ENCODE measurements at regions not wholly inside any gene's neighbourhood (a gene's known extent, or its start where the extent isn't known, plus 50 kb on each side); places are given as distances from the start of the nearest gene placed in this dataset.
"Not testable (repeated sequence)": the region's sequence is repeated elsewhere in the genome, so short reads cannot be mapped to it uniquely, and the experiment has no call there.

DNA sequence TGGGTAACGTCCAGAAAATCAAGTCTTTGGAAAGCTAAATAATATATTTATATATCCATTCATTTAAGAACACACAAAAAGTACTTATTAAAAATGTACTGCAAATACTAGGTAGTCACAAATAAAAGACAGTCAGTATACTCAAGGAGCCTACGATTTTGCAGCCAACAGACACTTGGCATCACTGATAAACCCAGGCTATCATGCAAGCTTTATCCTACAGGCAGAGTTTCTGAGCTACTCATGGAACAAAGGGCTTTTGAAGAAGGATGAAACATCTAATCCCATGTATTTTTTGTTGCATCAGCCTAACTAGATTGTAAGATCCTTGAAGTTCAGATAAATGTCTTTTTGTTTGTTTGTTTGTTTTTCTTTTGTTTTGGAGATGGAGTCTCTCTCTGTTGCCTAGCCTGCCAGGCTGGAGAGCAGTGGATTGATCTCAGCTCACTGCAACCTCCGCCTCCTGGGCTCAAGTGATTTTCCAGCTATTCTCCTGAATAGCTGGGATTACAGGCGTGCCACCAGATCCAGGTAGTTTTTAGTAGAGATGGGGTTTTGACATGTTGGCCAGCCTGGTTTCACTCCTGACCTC, 319.4 kb upstream of the MDFIC2 start:
- DNase-seq (ENCODE audit: low read depth) = no peak

DNA sequence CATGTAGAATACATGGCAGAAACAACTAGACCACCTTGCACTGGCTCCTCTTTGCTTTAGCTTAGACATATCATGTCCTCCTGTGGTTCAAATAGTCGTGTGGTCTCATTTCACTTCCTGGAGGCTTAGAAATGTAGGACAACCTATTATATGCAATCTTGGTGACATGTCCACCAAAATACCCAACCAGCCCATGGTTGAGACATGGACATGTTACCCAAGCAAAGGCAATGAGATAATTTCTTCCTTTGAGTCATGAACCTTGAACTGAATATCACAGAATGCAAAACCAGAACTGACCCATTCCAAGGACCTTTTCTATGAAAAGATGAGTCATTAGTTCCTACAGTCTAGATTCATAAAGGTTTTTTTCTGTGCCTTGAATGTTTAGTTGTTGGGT, 309.0 kb upstream of the MDFIC2 start:
- no peak for DNase-seq (ENCODE audit: low read depth)

DNA sequence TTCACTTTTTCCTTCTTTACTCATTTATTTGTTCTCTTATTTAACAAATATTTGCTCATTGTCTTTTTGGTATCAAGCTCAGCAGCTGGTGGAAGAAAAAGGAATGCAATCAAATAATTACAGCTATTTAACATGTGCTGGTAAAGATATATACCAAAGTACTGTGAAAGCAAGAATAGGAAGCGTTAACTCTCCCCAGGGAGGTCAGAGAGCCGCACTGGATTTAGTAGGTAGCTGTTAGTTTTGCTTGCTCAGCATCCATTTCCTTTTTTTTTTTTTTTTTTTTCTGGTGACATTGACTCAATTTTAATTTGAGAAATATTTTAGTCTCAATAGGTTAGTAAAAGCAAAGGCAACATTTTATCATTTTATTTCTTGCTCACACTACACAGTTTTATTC, 308.5 kb upstream of the MDFIC2 start:
- DNase-seq (ENCODE audit: low read depth) = no peak

DNA sequence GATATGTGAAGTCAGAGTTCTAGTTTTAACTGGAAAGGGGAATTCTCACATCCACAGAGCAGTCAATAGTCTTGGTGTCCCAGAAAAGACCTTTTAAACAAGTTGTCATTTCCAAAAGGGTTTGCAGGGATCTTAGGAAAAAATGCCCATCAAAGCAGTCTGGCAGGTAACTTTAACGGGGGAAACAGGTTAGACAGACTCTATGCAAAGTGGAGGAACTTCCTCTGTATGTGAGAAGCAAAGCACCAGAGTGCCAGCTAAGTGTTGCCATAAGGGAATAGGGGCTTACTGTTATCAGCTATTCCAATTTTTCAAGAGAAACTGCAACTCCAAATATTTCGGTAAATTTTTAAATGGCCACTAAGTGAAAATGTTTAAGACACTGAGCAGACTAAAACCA, 307.9 kb upstream of the MDFIC2 start:
- no peak for DNase-seq (ENCODE audit: low read depth)

DNA sequence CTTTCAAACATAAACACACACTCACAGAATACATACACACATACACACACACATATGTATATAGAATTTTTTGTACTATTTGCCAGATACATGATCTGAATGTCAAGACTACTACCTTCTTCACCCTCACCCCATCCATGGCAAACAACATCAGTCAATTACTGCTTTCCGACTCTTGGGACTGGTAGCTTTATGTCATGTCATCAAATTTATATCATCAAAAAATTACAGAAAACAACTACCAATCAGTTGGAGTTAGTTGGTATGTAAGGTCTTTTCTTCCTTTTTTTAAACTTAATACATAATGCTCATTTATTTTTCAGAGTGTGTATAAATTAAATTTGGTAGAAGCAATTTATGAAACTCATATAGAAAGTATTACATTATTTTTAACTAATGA, 305.7 kb upstream of the MDFIC2 start:
- DNase-seq (ENCODE audit: low read depth) = no peak

DNA sequence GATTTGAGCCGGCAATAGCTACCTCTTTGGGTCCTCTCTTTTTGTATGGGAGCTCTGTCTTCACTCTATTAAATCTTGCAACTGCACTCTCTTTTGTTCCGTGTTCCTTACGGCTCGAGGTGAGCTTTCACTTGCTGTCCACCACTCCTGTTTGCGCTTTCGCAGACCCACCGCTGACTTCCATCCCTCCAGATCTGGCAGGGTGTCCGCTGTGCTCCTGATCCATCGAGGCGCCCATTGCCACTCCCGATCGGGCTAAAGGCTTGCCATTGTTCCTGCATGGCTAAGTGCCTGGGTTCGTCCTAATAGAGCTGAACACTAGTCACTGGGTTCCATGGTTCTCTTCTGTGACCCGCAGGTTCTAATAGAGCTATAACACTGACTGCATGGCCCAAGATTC, 304.9 kb upstream of the MDFIC2 start:
- not testable (repeated sequence) for DNase-seq (ENCODE audit: low read depth)

DNA sequence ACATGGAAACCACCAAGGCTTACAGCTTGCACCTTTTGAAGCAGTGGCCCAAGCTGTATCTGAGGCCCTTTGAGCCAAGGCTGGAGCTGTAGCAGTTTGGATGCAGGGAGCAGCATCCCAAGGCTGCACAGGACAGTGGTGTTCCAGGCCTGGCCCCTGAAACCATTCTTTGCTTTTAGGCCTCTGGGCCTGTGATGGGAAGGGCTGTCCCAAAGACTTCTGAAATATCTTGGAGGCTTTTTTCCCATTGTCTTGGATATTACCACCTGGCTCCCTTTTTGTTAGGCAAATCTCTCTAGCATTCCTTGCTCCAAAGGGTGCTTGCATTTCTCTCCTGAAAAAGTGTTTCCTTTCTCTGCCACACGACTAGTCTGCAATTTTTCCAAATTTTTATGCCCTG, 302.8 kb upstream of the MDFIC2 start:
- no peak for DNase-seq (ENCODE audit: low read depth)

DNA sequence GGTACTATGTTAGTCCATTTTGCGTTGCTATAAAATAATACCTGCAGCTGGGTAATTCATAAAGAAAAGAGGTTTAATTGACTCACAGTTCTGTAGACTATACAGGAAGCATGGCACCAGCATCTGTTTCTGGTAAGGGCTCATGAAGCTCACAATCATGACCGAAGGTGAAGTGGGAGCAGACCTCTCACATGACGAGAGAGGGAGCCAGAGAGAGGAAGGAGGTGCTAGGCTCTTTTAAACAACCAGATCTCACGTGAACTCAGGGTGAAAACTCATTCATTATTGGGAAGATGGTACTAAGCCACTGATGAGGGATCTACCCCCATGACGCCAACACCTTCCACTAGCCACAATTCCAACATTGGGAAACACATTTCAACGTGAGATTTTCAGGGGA, 301.7 kb upstream of the MDFIC2 start:
- no peak for DNase-seq (ENCODE audit: low read depth)

DNA sequence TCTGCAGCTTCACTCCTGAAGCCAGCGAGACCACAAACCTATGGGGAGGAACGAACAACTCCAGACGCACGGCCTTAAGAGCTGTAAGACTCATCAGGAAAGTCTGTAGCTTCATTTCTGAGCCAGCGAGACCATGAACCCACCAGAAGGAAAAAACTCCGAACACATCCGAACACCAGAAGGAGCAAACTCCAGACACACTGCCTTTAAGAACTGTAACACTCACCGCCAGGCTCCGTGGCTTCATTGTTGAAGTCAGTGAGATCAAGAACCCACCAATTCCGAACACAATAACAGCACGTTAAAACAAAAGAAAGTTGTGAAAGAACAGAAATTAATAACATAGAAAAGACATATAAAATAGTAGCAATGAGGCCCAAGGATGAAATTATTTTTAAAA, 300.5 kb upstream of the MDFIC2 start:
- DNase-seq (ENCODE audit: low read depth) = no peak

DNA sequence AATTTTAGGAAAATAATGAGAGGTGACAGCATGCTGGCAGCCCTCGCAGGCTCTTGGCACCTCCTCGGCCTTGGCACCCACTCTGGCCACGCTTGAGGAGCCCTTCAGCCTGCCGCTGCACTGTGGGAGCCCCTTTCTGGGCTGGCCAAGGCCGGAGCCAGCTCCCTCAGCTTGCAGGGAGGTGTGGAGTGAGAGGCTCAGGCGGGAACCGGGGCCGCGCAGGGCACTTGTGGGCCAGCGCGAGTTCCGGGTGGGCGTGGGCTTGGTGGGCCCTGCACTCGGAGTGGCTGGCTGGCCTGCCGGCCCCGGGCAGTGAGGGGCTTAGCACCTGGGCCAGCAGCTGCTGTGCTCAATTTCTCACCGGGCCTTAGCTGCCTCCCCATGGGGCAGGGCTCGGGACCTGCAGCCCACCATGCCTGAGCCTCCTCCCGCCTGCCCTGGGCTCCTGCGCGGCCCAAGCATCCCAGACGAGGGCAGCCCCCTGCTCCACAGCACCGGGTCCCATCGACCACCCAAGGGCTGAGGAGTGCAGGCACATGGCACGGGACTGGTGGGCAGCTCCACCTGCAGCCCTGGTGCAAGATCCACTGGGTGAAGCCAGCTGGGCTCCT, 299.3 kb upstream of the MDFIC2 start:
- DNase-seq (ENCODE audit: low read depth) = not testable (repeated sequence)

DNA sequence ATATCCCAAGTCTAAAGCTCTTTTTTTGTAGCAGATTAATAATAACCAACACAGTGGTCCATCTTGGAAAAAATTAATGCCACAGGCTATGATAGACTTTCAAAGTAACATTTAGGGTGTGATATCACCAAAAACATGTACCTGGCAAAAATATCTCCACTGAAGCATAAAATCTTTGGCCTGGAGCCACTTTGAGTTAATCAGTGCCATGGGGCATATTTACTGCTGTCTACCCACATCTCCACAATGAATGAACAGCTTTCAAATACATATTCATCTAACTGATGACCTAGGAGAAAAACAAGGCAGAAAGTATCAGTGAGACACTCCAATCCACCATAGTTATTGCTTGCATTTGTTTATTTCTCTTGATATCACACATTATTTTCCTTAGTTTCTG, 296.0 kb upstream of the MDFIC2 start:
- no peak for DNase-seq (ENCODE audit: low read depth)

DNA sequence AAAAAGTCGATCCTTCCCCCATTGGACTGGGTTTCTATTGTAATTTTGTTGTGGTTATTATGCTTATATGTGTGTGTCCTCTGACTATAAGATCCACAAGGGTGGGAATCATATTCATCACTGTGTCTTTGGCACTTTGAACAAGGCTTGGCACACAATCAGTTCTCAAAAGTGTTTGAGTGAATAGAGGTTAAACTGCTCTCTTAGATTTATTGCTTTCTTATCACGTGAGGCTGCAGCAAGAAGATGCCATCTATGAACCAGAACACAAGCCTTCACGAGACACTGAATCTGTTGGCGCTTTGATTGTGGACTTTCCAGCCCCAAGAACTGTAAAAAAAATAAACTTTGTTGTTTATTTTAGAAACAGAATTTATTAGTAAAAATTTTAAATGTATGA, 295.0 kb upstream of the MDFIC2 start:
- no peak for DNase-seq (ENCODE audit: low read depth)

DNA sequence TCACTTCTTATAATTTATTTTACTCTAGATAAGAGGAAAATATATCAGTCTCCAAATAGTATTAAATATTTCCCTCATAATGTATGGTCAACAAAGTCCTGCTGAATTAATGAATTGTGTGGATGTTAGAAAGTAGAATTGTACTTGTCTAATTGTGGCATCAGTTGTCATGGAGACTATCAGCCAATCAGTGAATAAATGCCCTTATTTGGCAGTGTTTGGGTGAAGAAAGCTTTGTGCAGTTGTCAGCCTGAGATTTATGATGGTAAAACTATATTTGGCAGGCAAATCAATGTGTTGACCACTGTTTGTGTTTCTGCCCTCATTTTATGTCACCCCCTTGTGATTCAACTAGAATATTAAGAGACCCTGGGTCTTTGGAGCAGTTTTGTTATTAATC, 293.6 kb upstream of the MDFIC2 start:
- DNase-seq (ENCODE audit: low read depth) = no peak

DNA sequence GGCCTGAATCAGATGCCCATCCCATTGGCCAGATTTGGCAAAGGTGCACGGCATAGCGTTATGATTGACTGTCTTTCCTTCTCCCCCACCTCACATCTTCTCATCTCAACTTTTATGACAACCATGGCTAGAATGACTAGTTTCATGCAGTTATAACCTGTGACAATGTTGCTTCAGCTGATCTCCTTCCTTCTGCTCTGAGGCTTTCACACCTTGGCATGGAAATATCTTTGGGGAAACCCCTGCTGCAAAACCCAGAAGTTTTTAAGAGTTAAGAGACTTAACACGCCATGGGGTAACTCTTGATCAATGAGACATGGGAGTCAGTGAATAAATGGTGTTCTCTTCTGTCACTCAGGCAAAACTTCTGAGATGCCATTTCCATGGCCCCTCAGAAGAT, 290.7 kb upstream of the MDFIC2 start:
- no peak for DNase-seq (ENCODE audit: low read depth)

DNA sequence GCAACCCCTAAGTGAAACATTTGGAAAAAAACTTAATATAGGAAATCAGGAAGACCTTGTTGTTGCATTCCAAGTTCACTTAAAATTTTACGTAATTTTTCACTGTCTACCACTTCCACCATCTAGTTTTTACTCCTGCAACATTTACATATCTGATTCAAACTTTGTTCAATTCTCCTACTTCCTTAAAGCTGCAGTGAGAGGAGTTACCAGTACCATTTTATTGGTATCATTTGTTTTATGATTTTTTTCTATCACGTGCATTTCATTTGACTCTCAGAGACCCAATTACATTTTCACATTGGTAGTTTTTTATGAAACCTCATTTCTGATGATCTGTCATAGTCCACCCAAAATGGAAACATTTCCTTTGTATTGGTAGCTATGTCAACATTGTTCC, 284.9 kb upstream of the MDFIC2 start:
- no peak for DNase-seq (ENCODE audit: low read depth)

DNA sequence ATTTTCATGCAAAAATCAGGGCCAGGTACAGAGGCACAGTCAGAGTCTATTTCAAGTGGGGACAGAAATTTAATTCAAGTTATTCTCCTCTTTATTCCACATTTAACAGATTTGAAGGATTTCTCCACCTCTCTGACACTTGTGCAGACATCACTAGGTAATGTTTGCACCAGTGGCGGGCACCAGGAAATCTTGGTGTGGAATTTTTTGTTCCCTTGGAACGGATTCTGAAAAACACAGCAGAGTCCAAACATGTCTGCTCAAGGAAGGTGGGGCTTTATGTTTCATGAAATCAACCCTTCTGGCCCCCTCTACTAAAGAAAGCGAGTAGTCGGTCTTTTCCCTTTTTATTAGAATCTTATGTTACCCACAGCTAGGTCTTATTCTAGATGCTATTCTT, 271.2 kb upstream of the MDFIC2 start:
- DNase-seq (ENCODE audit: low read depth) = no peak

DNA sequence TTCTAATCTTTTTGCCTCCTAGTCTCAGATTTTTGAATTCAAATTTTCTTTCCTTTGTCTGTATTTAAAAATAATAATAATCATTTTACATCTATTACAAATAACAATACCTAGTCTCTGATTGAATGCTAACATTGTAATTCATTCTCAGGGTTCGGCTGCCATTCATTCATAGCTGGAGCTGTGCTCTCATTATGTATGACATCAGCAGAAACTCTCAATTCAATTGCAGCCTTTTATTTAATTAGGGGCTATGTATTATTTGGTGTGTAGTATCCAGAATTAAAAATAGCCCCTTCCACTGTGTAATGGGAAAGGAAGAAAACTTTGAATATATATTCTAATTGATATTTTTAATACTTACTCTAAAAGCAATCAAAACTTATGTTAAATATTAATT, 270.4 kb upstream of the MDFIC2 start:
- no peak for DNase-seq (ENCODE audit: low read depth)

DNA sequence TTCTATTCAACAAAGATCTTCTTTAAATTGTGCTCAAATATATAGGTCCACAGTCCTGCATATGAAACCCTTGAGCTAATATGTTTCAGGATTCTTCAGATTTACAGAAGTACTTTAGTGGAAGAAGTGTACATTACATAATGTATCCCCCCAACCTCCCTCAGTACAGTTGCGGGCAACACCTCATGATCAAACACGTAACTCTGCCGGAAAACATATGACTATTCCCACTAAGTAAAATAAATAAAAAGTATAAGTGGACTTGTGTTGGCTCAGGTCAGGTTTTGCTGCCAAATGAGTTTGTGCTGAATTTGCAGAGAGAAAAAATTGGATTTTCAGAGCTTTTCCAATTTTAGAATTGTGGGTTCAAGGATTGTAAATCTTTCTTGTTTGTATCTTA, 267.6 kb upstream of the MDFIC2 start:
- no peak for DNase-seq (ENCODE audit: low read depth)

DNA sequence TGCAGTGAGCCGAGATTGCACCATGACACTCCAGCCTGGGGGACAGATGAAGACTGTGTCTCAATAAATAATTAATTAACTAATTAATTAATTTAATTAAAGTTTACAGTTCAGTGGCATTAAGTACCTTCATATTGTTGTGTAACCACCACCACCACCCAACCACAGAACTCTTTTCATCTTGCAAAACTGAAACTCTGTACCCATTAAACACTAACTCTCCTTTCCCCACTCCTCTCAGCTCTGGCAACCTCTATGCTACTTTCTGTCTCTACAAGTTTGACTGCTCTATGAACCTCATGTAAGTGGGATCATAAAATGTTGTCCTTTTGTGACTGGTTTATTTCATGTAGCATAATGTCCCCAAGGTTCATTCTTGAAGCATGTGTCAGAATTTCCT, 259.3 kb upstream of the MDFIC2 start:
- no peak for DNase-seq (ENCODE audit: low read depth)

DNA sequence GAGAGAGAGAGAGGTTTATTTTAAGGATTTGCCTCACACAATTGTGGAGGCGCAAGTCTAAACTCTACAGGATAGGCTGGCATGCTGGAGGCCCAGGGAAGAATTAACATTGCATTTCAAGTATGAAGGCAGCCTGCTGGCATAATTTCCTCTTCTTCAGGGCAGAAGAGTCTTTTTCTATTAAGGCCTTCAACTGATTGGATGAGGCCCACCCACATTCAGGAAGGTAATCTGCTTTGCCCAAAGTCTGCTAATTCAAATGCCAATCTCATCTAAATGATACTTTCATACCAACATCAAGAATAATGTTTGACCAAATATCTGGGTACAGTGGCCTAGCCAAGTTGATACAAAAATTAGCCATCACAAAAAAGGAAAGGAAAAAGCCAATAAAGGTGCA, 258.1 kb upstream of the MDFIC2 start:
- DNase-seq (ENCODE audit: low read depth) = no peak

DNA sequence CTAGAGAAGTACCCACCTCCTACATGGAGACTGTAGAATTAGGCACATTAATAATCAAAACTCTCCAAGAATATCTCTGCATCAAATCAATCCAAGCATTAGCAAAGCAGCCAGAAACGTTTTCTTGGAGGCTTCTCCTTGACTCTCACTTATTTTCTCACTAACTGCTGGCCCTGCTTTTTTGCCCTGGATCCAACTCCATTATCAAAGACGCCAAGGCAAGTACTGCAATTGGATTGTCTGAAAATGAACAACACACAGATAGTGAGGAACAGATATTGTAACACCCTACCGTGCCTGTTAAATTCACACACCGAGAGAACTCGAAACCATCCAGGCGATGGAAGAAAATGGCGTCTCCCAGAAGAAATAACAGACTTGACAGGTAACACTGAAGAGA, 256.2 kb upstream of the MDFIC2 start:
- no peak for DNase-seq (ENCODE audit: low read depth)

DNA sequence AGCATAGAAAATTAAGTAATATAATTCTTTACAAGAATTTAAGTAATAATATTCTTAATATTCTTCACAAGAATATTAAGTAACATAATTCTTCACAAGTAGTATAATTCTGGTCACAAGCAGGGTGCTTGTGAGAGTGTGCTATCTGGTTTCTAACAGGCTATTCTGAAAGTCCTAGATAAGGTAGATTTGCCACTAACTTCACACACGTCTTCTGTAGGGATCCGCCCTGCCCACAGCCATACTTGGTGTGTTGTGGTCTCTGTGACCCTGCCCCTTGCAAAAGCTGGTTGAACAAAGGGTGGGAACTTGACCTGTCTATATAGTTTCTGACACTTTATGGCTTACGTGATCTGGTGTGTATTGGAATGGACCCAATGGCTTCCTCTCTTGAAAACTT, 253.4 kb upstream of the MDFIC2 start:
- no peak for DNase-seq (ENCODE audit: low read depth)

DNA sequence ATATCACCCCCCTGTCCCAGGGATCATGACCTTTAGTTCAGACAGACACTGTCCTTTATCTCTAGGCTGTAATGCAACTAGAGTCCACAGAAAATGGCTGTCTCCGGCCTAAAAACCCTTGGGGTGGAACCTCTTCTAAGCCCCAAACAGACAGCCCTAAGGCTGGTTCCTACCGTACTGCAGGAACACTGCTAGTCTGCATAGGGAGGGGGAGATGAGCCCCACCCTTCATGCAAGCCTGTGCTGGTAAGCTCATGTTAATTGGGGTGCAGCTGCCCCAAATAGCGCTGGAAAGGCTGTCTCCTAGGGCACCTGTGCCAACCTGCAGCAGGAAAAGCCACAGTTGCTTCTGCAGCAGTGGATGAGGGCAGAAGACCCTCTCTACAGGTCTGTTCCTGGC, 252.1 kb upstream of the MDFIC2 start:
- DNase-seq (ENCODE audit: low read depth) = no peak

DNA sequence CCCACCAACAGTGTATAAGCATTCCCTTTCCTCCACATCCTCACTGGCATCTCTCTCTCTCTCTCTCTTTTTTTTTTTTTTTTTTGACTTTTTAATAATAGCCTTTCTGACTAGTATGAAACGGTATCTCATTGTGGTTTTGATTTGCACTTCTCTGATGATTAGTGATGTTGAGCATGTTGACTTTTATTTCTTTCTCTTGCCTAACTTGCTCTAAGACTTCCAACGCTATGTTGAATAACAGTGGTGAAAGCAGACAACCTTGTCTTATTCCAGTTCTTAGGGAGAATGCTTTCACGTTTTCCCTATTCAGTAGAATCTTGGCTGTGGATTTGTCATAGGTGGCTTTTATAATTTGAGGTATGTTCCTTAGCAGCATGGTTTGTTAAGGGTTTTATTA, 249.4 kb upstream of the MDFIC2 start:
- no peak for DNase-seq (ENCODE audit: low read depth)

DNA sequence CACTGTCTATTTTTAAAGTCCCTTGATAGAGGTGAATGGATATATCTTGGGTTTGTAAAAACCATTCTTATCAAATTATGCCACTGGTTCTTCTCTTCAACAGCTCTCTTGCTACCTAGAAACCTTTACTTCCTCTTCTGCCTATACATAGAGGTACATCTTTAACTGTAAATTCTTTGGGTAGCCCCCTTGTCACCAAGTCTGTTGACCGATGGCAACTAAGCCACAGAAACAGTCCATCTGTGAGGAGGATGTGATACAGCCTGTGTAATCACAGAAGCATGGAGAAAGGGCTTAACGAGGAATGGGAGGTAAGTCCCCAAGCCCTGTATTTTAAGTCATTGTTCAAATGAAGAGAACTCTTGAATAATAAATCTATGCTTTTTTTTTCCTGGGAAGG, 246.5 kb upstream of the MDFIC2 start:
- DNase-seq (ENCODE audit: low read depth) = no peak
